Stimulated activated CD4-positive, alpha-beta T cell treated with anti-CD3 and anti-CD28 coated beads, Interleukin-2, amount 100 ng/mL, for 48 hours (primary cell): ENCODE measurements at regions not wholly inside any gene's neighbourhood (a gene's known extent, or its start where the extent isn't known, plus 50 kb on each side); places are given as distances from the start of the nearest gene placed in this dataset.

Source experiments
- DNase-seq, 2 donors: peaks; one replicate each; pipeline ENCODE4 v3.0.0-alpha.2; 2020

DNA sequence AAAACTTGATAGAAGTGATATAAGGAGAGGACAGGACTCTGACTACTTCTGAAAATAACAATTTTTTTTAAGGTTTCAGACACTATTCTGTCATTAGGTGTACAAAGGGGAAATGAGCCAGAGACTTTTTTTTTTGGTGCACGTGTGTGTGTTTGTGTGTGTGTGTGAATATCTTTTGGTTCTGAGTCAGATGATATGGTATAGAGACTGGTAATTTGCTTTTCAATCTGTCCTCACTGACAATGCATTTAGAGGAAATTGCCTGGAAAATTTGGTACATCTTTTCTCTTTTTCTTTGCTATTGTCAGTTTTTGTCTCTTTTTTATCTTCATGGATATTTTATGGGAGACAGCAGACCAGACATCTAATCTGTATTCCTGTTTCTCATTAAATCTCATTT, 59.3 kb downstream of the DDIT4L start:
- no peak for DNase-seq

GRCh38 chr4:100130491-100130890, 59.8 kb downstream of the DDIT4L start:
- DNase-seq, result no peak

- DNase-seq, result no peak
Measured at GRCh38 chr4:100129774-100130173, 60.5 kb downstream of the DDIT4L start.

DNA sequence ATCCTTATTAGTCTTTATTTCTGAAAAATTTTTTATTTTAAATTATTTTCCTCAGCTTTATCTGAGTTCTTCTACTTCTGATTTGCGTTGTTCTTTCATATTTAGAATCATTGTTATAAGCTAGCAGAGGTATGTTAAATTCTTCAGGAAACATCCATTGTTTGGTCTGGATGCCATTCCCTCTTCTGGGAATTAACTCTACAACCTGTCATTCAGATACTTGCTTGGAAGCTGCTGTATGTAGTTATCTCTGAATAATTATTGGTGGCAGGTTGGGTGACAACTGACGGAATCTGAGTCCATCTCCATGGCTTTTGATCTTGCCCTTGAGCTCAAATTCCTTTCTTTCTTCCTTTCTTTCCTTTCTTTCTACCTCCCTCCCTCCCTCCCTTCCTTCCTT, 61.9 kb downstream of the DDIT4L start:
- no peak for DNase-seq

DNA sequence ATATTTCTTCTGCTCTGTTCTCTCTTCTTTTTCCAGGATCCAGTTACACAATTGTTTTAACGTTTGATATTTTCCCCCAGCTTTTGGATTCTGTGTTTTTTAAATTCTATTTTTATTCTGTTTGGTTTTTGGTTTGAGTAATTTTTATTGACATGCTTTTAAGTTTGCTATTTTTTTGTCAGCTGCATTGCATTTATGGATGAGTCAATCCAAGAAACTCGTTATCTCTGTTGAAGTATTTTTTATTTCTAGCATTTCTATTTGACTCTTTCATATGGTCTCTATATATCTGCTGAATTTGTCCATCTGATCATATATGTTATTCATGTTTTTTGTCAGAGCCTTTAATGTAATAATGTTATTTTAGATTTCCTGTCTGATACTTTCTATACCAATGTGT, 65.6 kb downstream of the DDIT4L start:
- DNase-seq, result no peak

DNA sequence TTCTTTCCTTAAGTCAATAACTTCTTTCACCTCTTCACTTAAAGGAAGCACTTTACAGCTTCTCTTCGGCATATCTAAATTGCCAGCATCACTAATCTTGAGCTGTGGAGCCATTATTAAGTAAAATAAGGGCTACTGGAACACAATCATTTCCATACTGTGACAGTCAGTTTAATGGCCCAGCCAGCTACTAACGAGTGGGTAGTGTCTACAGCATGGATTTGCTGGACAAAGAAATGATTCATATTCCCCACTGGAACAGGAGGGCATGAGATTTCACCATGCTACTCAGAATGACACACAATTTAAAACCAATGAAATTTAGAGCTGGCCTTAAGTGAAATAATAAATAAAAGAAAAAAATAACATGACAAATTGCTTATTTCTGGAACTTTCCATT, 72.1 kb downstream of the DDIT4L start:
- no peak for DNase-seq

DNA sequence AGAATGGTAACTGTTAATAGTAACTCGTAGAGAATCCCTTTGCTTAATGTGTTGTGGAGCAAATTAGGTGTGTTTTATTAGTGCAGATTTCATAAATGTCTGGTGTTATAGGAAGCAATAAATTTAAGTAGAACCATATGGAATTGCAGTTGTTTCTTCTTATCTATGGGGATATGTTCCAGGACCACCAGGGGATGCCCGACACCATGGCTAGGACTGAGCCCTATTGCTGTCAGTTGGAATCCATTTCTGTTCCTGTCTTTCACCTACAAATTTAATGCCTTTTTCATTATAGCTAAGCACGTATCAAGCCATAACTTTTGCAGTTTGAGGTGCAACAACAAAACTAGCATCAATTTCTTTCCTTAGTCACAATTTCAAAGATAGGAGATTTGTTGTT, 72.5 kb downstream of the DDIT4L start:
- no peak for DNase-seq

DNA sequence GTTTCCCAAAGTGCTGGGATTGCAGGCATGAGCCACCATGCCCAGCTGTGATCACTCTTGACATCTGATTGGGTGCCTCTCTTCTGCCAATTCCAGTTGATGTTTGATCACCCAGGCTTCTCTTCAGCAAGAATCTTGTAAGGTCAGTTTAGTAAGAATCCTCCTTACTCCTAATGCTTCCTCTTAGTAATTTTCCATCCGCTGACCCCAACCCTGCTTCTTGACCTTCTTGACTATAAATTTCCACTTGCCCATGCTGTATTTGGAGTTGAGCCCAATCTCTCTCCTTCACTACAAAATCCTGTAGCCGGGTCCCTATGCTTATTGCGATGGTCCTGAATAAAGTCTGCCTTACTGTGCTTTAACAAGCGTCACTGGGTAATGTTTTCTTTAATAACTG, 75.4 kb downstream of the DDIT4L start:
- DNase-seq, result no peak

DNA sequence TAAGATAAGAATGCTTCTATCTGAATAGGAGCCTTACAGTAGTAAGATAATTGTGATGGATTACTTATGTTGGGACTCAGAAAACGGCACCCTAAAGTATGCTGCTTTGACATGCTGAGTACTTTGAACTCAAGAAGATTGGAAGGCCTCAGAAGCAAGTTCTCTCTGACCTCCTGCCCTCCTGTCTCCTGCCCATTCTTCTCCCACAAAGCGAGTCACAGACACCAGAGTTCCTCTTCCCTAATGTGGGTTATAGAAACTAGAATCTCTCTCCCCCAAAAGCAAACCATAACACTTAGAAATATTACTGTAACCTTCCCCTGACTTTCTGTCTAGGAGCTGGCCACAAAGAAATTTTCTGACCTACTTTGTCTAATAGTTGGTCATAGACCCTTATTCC, 76.5 kb downstream of the DDIT4L start:
- no peak for DNase-seq

DNA sequence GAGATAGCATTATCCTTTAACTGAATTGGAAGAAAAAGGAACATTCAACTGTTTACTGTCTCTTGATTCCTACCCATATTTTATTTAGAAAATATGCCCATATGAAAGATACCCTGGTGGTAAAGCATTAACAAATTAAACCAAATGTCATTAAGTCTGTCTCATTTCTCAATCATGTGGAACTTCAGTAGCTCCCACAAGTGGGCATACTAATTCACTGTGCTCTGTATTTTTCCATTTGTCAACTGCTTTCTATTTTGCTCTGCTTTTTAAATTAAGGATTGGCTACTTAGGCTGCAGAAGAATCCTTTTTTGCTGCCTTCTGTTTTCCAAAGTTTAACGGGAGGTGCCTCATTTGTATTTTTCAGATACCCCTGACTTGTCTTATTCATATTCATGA, 77.2 kb downstream of the DDIT4L start:
- no peak for DNase-seq

- DNase-seq, result no peak
Measured at GRCh38 chr4:100109921-100110320, 80.3 kb downstream of the DDIT4L start.

- DNase-seq, result no peak
Measured at GRCh38 chr4:100108869-100109268, 81.4 kb downstream of the DDIT4L start.

GRCh38 chr4:100106982-100107381, 83.3 kb downstream of the DDIT4L start:
- DNase-seq, result no peak

- DNase-seq, result no peak
Measured at GRCh38 chr4:100103671-100104070, 86.6 kb downstream of the DDIT4L start.

- DNase-seq, result no peak
Measured at GRCh38 chr4:100100985-100101384, 89.3 kb downstream of the DDIT4L start.

- no peak for DNase-seq
Measured at GRCh38 chr4:100099746-100100145, 90.5 kb downstream of the DDIT4L start.

GRCh38 chr4:100098681-100099080, 91.6 kb downstream of the DDIT4L start:
- no peak for DNase-seq

DNA sequence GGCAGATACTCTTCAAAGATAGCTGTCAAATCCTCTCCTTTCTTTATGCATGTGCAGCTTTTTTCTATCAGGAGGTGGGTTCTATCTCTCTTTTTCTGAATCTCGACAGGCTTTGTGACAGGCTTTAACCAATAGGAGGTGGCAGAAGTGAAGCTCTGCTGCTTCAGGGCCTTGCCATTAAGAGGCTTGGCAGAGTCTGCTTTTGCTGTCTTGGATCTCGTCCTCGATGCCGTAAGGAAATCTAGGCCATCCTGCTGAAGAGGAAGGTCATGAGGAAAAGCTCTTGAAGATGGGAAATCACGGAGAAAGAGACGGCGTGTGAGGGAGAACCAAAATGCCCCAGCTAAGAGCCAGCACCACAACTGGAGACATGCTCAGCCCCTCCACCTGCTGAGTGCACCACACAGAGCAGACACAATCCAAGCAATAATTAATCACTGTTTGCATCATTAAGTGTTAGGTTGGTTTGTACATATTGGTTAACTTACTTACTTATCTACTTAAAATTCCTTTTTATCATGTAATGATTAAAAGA, 92.2 kb downstream of the DDIT4L start:
- DNase-seq, result no peak

DNA sequence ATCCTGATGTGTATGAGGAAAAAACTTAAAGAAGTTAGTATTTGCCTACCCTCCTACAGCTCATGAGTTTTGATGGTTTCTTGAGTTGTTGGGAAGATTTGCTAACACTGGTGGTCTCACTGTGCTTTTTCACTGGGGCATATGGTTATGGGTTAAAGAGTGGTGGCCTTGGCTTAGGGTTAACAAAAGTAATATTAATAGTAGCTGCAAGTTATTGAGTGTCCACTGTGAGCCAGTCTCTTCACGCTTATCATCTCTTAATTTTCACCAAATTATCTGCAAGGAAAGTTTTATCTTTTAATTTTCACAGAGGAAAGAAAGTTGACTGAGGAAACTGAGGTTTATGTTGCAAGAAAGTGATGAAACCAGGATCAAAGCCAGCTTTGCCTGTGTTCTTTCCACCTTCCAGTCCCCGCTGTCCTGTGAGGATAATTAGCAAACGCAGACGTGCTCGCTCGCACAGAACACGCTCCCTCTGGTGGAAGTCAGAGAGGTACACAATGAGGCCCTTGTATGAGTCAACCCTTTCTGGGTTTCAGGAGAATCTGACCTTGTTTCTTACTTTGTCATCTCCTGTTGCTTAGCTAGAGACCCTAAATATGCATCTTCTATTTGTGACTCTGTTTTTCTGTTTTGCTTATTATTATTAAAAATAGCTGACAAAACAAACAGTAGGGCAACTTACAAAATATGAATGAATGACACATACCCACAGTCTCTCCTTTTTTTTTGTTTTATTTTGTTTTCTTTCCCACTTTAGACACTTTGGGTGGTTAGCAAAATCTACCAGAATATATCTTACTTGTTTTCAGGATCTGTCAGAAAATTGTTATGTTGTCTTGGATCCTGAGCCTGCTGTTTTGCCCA, 94.3 kb downstream of the DDIT4L start:
- peak; percentile 40 to 45 for DNase-seq

GRCh38 chr4:100093091-100093866, 97.0 kb downstream of the DDIT4L start:
- peak; percentile 66 to 69 for DNase-seq

- DNase-seq, result no peak
Measured at GRCh38 chr4:100087743-100088142, 102.5 kb downstream of the DDIT4L start.

DNA sequence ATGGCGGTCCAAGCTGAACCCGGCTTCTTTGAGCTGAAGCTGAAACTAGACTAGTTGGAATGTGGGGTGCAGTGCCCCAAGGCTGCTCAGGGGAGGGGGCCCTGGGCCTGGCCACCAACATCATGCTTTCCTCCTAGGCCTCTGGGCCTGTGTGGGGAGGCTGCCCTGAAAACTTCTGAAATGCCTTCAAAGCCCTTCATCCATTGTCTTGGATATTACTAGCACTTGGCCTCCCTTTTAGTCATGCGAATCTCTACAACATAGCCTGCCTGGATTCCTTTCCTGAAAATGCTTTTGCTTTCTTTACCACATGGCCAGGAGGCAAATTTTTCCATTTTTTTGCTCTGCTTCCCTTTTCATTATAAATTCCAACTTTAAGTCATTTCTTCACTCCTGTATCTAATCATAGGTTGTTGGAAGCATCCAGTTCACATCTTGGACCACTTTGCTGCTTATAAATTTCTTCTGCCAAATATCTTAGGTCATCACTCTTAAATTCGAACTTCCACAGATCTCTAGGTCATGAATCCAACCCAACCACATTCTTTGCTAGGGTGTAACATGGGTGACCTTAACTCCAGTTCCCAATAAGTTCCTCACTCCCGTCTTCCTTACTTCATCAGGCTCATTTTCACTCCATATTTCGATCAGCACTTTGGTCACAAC, 103.4 kb downstream of the DDIT4L start:
- no peak for DNase-seq

DNA sequence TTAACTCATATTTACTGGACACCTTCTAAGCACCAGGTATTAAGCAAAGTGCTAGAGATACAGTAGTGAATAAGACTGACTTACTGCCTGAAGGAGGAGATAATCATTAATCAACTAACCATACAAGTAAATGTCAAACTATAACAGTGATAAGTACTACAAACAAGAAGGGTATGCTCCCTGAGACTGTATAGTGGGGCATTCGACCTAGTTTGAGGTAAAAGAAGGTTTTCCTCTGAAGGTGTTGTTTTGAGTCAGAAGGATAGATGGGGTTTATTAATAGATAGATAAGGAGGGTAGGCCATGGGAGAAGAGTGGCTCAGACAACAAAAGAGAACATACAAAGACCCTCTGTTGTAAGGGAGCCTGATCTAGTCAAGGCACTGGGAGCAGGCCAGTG, 105.4 kb downstream of the DDIT4L start:
- DNase-seq, result no peak
